Peyer's patch (tissue), 4 donors: ENCODE measurements at regions not wholly inside any gene's neighbourhood (a gene's known extent, or its start where the extent isn't known, plus 50 kb on each side); places are given as distances from the start of the nearest gene placed in this dataset.

ENCODE experiments used
- CTCF ChIP-seq, 6 experiments: fragments of 450-650 bp in 4 of 6; fragments of 200-600 bp in 2 of 6; sonication (generic) in 1 of 6; IDR thresholded peaks; one replicate each; pipeline ENCODE4 v1.5.1; 2017 to 2019; ENCODE audit warnings: antibody characterized with exemption in 6 of 6, mild to moderate bottlenecking in 3 of 6, moderate library complexity in 1 of 6
- POLR2A ChIP-seq, 2 donors: fragments of 450-650 bp; IDR thresholded peaks; one replicate each; pipeline ENCODE4 v1.5.1; 2017; ENCODE audit warnings: antibody characterized with exemption in 2 of 2, mild to moderate bottlenecking in 2 of 2, moderate library complexity in 2 of 2

DNA sequence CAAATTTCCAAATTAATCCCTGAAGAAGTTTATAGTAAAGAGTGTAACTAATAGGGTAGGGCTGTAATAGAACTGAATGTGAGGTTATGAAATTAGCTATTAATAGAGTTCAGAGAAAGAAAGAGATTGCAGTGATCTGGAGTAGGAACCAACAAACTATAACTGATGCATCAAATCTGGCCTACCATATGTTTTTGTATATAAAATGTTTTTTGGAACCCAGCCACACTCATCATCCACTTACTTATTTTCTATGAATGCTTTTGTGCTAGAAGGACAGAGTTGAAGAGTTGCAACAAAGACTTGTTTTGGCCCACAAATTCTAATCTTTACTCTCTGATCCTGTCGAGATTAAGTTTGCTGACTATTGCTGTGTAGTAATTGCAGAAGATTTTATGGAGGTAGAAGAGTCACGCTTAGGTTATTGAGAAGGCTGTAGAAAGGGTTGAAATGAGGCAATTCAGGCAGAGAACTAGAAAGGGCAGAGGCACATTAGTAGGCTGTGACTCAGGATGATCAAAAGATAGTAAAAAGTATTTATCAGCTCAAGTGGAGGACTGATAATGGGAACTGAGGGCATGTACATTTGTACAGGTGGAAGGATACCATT is 298.7 kb upstream of the EMCN start:
- TF ChIP-seq CTCF (IDR thresholded peaks at IDR 0.05) = no peak
- no peak for TF ChIP-seq POLR2A (IDR thresholded peaks at IDR 0.05)
